MCF 10A (cell line): ENCODE measurements at regions not wholly inside any gene's neighbourhood (a gene's known extent, or its start where the extent isn't known, plus 50 kb on each side); places are given as distances from the start of the nearest gene placed in this dataset.
"Not testable (repeated sequence)": the region's sequence is repeated elsewhere in the genome, so short reads cannot be mapped to it uniquely, and the experiment has no call there.

Source experiments
- BruUV-seq: library from RNA; stranded (reverse); fragments of 400-500 nt; replicated peaks from 2 replicates; lab custom pipeline; 2021; lab: Mats Ljungman, UMichigan
- CTCF ChIA-PET: fragments of 300-600 bp; sonication (Branson Sonifier 250); formaldehyde crosslinking; extraction: SDS; loops from one replicate; lab custom pipeline; 2021; ENCODE audit warnings: antibody characterized with exemption, inconsistent platforms; lab: Yijun Ruan, JAX
- POLR2A ChIA-PET: fragments of 300-600, 350-650 bp; sonication (Branson Sonifier 250); formaldehyde crosslinking; extraction: SDS; loops from one replicate; lab custom pipeline; 2020; ENCODE audit warnings: antibody characterized with exemption, inconsistent platforms; lab: Yijun Ruan, JAX
- DNase-seq: peaks from one replicate; pipeline ENCODE4 v3.0.0-alpha.2; 2018; ENCODE audit not compliant: unreplicated experiment
- H3K27ac Mint-ChIP-seq: one replicate; pipeline ENCODE4 v1.8.0; 2022; ENCODE audit warnings: mild to moderate bottlenecking, low read depth, mixed read lengths; ENCODE audit not compliant: unreplicated experiment
- H3K27me3 Mint-ChIP-seq: one replicate; pipeline ENCODE4 v1.8.0; 2022; ENCODE audit warnings: mixed read lengths; ENCODE audit not compliant: insufficient read depth, unreplicated experiment
- H3K36me3 Mint-ChIP-seq: one replicate; pipeline ENCODE4 v1.8.0; 2022; ENCODE audit warnings: mild to moderate bottlenecking, moderate library complexity, mixed read lengths; ENCODE audit not compliant: insufficient read depth, unreplicated experiment
- H3K4me1 Mint-ChIP-seq: one replicate; pipeline ENCODE4 v1.8.0; 2022; ENCODE audit warnings: mixed read lengths; ENCODE audit not compliant: insufficient read depth, unreplicated experiment
- H3K4me3 Mint-ChIP-seq: one replicate; pipeline ENCODE4 v1.8.0; 2022; ENCODE audit warnings: mild to moderate bottlenecking, moderate library complexity, mixed read lengths; ENCODE audit not compliant: unreplicated experiment
- H3K9me3 Mint-ChIP-seq: one replicate; pipeline ENCODE4 v1.8.0; 2022; ENCODE audit warnings: mixed read lengths; ENCODE audit not compliant: unreplicated experiment
- CTCF ChIP-seq: fragments of 200-600 bp; IDR thresholded peaks from one replicate; pipeline ENCODE4 v1.8.0; 2022; ENCODE audit warnings: antibody characterized with exemption, mild to moderate bottlenecking; ENCODE audit not compliant: unreplicated experiment
- intact Hi-C: fragments of 100-400 bp; cut with micrococcal nuclease; formaldehyde crosslinking; loops from 2 replicates; pipeline ENCODE4 v1.14.1; 2022

DNA sequence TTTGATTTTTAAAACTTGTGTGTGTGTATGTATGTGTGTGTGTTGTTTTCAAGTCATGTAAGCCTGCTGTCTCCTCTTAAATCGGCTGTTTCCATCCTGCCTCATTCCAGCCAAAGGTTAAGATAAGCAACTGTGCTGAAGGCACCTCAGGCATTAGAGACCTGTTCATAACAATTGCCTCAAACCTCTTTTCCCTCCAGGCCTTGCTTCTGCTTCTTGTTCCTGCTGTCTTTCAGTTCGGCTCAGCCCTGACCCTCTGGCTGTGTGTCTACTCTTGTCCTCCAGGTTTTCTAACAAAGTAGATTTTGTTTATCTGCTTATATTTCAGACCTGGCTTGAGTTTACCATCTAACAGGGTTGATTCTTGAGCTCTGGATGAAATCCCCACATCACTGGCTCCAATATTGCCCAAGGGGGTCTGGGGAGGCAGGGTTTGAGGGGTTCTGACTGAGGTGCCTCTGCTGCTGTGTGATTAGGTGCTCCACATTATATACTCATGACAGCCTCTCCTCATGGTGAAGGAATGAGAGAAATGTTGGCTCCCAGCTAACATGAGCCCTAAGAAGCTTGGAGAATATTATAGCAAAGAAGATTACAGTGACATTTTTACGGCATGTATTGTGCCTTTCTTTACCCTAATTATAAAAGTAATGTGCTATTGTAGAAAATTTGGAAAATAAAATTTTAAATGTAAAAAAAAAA lies 229.7 kb upstream of the PIK3R1 start:
- TF ChIP-seq CTCF = no peak
- H3K27me3 Mint-ChIP-seq = no peaks in the 10 kb centered on the region
- H3K27ac Mint-ChIP-seq = no peak overlapping the region

GRCh38 chr5:67984546-67984945 lies 231.0 kb upstream of the PIK3R1 start:
- POLR2A ChIA-PET = no interaction called here
- H3K4me3 Mint-ChIP-seq = no peak overlapping the region
- BruUV-seq = no TSS peak
- no peak for TF ChIP-seq CTCF
- DNase-seq = no peak
- peaks cover 13% of the 10 kb centered on the region for H3K4me1 Mint-ChIP-seq
- H3K27ac Mint-ChIP-seq = no peak overlapping the region
- H3K27me3 Mint-ChIP-seq = no peaks in the 10 kb centered on the region
- H3K9me3 Mint-ChIP-seq = no peaks in the 10 kb centered on the region
- CTCF ChIA-PET = no interaction called here
- intact Hi-C loops = no loop called here
- H3K36me3 Mint-ChIP-seq = no peaks in the 10 kb centered on the region

More for the DNA sequence above, 229.7 kb upstream of the PIK3R1 start:
- Mint-ChIP-seq H3K9me3 (no peaks in the 10 kb centered on the region), H3K4me3 (no peak overlapping the region), H3K36me3 (no peaks in the 10 kb centered on the region), H3K4me1 (peaks cover 13% of the 10 kb centered on the region)
- POLR2A ChIA-PET = no interaction called here
- BruUV-seq = no TSS peak
- CTCF ChIA-PET = interaction anchor here (0.6 to 1.0 kb wide), 3 partner anchors 50 to 1680 kb away, joined by 3 to 4 read pairs (median 3); no protein-coding TSS in a partner anchor
- intact Hi-C loops = no loop called here
- DNase-seq = no peak

GRCh38 chr5:67983251-67984110 lies 232.1 kb upstream of the PIK3R1 start:
- BruUV-seq = no TSS peak

DNA sequence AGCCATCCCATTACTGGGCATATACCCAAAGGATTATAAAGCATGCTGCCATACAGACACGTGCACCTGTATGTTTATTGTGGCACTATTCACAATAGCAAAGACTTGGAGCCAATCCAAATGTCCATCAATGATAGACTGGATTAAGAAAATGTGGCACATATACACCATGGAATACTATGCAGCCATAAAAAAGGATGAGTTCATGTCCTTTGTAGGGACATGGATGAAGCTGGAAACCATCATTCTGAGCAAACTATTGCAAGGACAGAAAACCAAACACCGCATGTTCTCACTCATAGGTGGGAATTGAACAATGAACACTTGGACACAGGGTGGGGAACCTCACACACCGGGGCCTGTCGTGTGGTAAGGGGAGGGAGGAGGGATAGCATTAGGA lies 233.4 kb upstream of the PIK3R1 start:
- H3K4me3 Mint-ChIP-seq, H3K27ac Mint-ChIP-seq, CTCF ChIA-PET, H3K9me3 Mint-ChIP-seq, intact Hi-C loops, H3K36me3 Mint-ChIP-seq, BruUV-seq, DNase-seq, H3K27me3 Mint-ChIP-seq: not testable (repeated sequence)
- H3K4me1 Mint-ChIP-seq = peaks cover 13% of the 10 kb centered on the region
- POLR2A ChIA-PET = interaction anchor here (0.5 kb wide), 1 partner anchor 264 kb away, joined by 3 read pairs; no protein-coding TSS in a partner anchor

More at GRCh38 chr5:67983251-67984110, 232.1 kb upstream of the PIK3R1 start:
- no peaks in the 10 kb centered on the region for H3K27me3 Mint-ChIP-seq
- peak; percentile 48 for DNase-seq
- no peak for TF ChIP-seq CTCF
- ChIA-PET POLR2A (interaction anchor here (0.6 to 1.0 kb wide), 3 partner anchors 91 to 740 kb away, joined by 3 read pairs; no protein-coding TSS in a partner anchor), CTCF (no interaction called here)
- intact Hi-C loops = no loop called here
- H3K27ac Mint-ChIP-seq = no peak overlapping the region
- H3K36me3 Mint-ChIP-seq = no peaks in the 10 kb centered on the region
- H3K4me1 Mint-ChIP-seq = peaks cover 13% of the 10 kb centered on the region
- H3K9me3 Mint-ChIP-seq = no peaks in the 10 kb centered on the region
- H3K4me3 Mint-ChIP-seq = no peak overlapping the region
